WI38 (cell line): ENCODE measurements at regions not wholly inside any gene's neighbourhood (a gene's known extent, or its start where the extent isn't known, plus 50 kb on each side); places are given as distances from the start of the nearest gene placed in this dataset.
"Not testable (repeated sequence)": the region's sequence is repeated elsewhere in the genome, so short reads cannot be mapped to it uniquely, and the experiment has no call there.

ENCODE experiments used
- H3K4me3 ChIP-seq: 2 replicates; pipeline ENCODE4 v1.5.1; 2011; ENCODE audit warnings: low read depth, mild to moderate bottlenecking, control low read depth, low read length
- TF ChIP-seq, protein P1 (sequence below): IDR thresholded peaks from 2 replicates; pipeline ENCODE4 v1.5.1; 2012; ENCODE audit warnings: low read depth, mild to moderate bottlenecking, control low read depth, low read length

DNA sequence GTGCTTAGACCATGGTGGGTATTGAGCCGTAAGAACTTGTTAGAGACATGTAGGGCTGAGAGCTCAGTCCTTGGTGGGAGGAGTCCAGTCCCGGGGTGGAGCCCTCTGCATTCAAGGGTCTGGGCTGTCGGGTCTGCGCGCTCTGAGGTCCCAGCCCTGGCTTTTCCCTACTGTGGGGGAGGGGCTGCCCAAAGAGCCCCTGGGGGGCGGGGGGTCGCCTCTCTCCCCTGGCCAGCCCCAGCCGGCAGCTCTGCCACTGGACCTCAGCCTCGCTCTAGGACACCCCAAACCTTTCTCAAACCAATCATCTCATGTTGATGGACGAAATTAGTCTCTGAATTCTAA, 1006.4 kb downstream of the BRD1 start:
- no peak overlapping the region for H3K4me3 ChIP-seq
- TF ChIP-seq, protein P1, sequence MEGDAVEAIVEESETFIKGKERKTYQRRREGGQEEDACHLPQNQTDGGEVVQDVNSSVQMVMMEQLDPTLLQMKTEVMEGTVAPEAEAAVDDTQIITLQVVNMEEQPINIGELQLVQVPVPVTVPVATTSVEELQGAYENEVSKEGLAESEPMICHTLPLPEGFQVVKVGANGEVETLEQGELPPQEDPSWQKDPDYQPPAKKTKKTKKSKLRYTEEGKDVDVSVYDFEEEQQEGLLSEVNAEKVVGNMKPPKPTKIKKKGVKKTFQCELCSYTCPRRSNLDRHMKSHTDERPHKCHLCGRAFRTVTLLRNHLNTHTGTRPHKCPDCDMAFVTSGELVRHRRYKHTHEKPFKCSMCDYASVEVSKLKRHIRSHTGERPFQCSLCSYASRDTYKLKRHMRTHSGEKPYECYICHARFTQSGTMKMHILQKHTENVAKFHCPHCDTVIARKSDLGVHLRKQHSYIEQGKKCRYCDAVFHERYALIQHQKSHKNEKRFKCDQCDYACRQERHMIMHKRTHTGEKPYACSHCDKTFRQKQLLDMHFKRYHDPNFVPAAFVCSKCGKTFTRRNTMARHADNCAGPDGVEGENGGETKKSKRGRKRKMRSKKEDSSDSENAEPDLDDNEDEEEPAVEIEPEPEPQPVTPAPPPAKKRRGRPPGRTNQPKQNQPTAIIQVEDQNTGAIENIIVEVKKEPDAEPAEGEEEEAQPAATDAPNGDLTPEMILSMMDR = no peak

DNA sequence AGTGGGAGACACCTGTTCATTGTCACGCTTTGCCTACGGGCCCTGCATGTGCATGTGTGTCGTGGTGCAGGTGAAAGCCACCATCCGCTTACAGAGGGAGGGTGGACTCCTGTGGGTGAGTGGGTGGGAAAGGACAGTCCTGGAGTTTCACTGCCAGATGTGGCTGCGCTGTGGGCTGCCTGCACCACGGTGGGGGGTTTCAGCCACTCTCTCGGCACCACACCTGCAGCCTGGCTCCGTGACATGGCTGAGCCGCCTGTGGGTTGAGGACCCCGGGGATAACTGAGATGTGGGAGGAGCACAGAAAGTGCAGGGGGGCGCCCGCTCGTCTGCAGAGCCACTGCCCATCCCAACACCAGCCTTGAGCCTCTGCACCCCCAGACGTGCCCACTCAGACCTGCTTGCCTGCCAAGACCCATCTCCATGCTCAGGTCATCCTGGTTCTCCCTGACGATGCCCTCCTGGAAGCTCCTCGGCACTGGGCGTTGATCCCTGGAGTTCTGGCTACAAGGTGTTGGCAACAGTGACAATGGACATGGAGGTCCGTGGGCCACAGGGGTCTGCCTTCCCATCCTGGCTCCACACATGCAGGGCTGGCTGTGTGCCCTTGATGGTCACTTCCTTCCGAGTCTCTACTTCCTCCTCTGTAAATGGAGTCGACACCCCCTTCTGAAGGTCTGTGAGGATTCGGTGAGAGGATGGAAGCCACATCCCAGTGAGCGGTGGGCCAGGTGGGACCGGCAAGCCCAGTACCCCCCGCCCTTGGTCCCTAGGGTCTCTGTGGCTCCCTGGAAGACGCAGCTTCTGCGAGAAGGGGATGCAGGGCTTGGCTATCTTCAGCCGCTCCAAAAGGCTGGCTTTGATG, 1007.0 kb downstream of the BRD1 start:
- TF ChIP-seq, protein P1 = no peak
- H3K4me3 ChIP-seq = no peak overlapping the region

DNA sequence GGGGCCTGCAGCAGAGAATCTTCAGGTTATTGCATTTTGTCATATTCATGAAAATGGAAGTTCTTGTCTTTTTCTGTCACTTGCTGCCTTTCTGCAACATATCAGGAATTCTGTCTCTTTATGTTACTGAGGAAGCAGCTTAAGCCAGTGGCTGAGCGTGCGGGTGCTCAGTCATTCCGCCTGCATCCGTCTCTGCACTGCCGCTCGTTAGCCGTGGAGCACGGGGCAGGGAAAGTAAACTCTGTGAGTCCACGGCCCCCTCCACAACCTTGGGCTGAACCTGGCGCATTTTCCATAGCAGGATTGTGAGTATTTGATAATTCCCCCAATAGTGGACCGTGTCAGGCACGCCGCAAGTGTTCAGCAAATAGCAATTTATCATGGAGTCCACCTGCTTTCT, 1007.7 kb downstream of the BRD1 start:
- TF ChIP-seq, protein P1 = no peak
- no peak overlapping the region for H3K4me3 ChIP-seq

DNA sequence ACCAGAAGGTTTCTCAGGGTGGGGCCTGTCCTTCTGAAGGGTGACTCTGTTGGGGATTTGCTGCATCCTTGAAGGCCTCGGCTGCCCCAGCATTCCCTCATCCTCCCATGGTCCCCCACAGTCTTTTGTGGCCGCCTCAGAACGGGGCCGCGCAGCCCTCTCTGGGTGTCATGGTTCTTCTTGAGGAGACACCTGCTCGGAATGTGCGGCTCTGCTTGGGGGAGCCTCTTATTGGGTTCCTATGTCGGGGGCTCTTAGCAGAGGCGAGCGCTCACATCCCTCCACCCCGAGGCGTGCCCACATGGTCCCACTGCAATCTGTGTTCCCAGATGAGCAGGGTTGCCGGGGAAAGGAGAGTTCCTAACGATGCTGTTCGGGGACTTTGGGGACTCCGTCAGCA, 1008.4 kb downstream of the BRD1 start:
- TF ChIP-seq, protein P1 = no peak
- H3K4me3 ChIP-seq = no peak overlapping the region

DNA sequence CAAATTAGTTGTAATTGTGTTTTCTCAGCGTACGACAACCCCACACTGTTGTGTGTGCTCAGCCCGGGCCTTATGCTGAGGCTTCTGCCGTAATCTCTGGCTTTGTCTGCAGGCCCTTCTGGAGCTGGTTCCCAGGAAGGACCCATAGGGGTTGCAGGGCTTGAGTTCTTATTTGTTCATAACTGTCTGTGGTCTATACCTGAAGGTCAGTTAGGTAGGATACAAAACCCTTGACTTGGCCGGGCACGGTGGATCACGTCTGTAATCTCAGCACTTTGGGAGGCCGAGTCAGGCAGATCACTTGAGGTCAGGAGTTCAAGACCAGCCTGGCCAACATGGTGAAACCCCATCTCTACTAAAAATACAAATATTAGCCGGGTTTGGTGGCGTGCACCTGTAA, 1010.2 kb downstream of the BRD1 start:
- H3K4me3 ChIP-seq = not testable (repeated sequence)

DNA sequence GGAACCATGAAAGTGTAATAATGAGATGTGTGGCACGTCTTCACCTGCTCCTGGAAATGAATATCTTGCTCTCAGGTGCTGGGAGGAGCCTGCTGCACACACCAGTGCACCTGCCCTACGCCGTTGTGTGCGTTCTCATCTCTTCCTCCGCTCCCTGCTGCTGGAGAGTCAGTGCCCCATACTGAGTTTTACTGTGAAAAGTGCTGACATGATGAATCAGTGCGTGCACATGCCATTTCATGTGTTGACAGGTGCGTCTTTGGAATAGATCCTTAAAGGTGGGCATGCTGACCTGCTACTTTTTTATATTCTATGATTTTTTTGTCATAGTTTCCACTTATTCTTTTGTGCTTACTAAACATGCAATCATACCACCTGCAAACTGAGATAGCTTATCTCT, 1015.8 kb downstream of the BRD1 start:
- TF ChIP-seq, protein P1 = no peak
- H3K4me3 ChIP-seq = no peak overlapping the region

DNA sequence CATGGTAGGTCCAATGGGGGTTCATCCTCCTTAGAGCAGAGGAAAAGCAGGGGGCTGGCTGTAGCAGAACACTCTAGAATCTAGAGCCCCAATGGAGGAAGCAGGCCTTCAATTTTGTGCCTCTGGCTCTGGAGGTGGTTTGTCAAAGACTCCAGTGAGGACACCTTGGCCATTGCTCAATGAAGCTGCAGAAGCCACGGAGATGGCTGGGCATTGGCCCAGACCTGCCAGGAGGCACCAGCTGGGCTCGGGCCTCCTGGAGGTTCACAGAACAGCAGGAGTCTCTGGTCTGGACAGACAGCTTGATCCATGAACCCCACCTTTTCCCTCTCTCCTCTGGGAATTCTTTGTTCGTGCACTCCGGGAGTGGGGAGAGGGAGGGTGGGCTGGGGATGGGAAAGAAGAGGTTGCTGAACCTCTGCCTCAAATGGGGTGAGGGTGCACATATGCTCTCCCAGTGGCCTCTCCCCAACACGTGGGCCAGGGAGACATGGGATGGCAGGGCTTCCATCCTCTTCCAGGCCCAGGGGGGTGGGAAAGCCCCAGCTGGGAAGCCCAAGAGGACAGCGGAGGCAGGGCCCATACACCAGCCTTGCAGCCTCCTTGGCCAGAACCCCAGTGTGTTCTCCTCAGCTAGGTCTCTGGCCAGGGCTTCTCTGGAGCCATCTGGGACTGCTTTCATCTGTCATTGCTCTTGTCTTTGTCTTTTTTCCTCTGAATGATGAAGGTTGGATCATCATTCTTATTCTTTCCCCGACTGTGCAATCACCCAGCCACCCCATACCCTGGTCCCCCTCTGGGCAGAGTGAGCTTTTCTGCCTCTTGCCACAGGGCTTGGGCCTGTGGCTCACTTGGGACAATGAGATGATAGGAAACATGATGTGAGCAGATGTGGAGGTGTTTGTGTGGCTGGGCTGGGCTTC, 1019.4 kb downstream of the BRD1 start:
- H3K4me3 ChIP-seq = no peak overlapping the region
- TF ChIP-seq, protein P1 = no peak
